NCI-H526 treated with DMSO at 0.1 percent for 48 hours (cell line): ENCODE measurements at regions not wholly inside any gene's neighbourhood (a gene's known extent, or its start where the extent isn't known, plus 50 kb on each side); places are given as distances from the start of the nearest gene placed in this dataset.

ENCODE experiments used
- DNase-seq: peaks from one replicate; lab custom pipeline; 2025; lab: John Stamatoyannopoulos, UW

GRCh38 chr6:150651808-150652470 lies 52.3 kb downstream of the PLEKHG1 start:
- DNase-seq, result no peak

GRCh38 chr6:150652848-150653613 lies 53.3 kb downstream of the PLEKHG1 start:
- no peak for DNase-seq

- no peak for DNase-seq
These were observed 54.9 kb downstream of the PLEKHG1 start for GRCh38 chr6:150654608-150655007.

- DNase-seq, result no peak
These were observed 56.5 kb downstream of the PLEKHG1 start for GRCh38 chr6:150656156-150656555.

GRCh38 chr6:150658421-150658820 lies 58.7 kb downstream of the PLEKHG1 start:
- no peak for DNase-seq

GRCh38 chr6:150659046-150659763 lies 59.5 kb downstream of the PLEKHG1 start:
- DNase-seq, result no peak

GRCh38 chr6:150661216-150662007 lies 61.7 kb downstream of the PLEKHG1 start:
- no peak for DNase-seq

GRCh38 chr6:150662814-150663213 lies 63.1 kb downstream of the PLEKHG1 start:
- no peak for DNase-seq

- DNase-seq, result no peak
These were observed 64.4 kb downstream of the PLEKHG1 start for GRCh38 chr6:150664091-150664490.

GRCh38 chr6:150666071-150666470 lies 66.4 kb downstream of the PLEKHG1 start:
- DNase-seq, result no peak

- DNase-seq, result no peak
These were observed 67.7 kb downstream of the PLEKHG1 start for GRCh38 chr6:150667359-150667758.

GRCh38 chr6:150667977-150668716 lies 68.5 kb downstream of the PLEKHG1 start:
- no peak for DNase-seq

- DNase-seq, result no peak
These were observed 69.2 kb downstream of the PLEKHG1 start for GRCh38 chr6:150668900-150669302.

- DNase-seq, result no peak
These were observed 70.6 kb downstream of the PLEKHG1 start for GRCh38 chr6:150670311-150670710.

GRCh38 chr6:150672800-150673199 lies 73.1 kb downstream of the PLEKHG1 start:
- DNase-seq, result no peak

- DNase-seq, result no peak
These were observed 74.1 kb downstream of the PLEKHG1 start for GRCh38 chr6:150673720-150674346.

- DNase-seq, result no peak
These were observed 76.7 kb downstream of the PLEKHG1 start for GRCh38 chr6:150676344-150676743.

GRCh38 chr6:150676772-150677171 lies 77.1 kb downstream of the PLEKHG1 start:
- no peak for DNase-seq

GRCh38 chr6:150680510-150680909 lies 80.8 kb downstream of the PLEKHG1 start:
- DNase-seq, result peak; percentile 1

GRCh38 chr6:150681578-150682395 lies 82.1 kb downstream of the PLEKHG1 start:
- DNase-seq, result no peak
